H7 (cell line): ENCODE measurements at regions not wholly inside any gene's neighbourhood (a gene's known extent, or its start where the extent isn't known, plus 50 kb on each side); places are given as distances from the start of the nearest gene placed in this dataset.

Source experiments
- DNase-seq: peaks from one replicate; pipeline ENCODE4 v3.0.0; 2012
- H3K27me3 ChIP-seq: 2 replicates; pipeline ENCODE4 v1.6.0; 2011; ENCODE audit warnings: mild to moderate bottlenecking, low read length; ENCODE audit not compliant: control insufficient read depth, insufficient read depth
- H3K36me3 ChIP-seq: replicated peaks from 2 replicates; pipeline ENCODE4 v1.5.1; 2011; ENCODE audit warnings: low read length; ENCODE audit not compliant: control insufficient read depth, insufficient read depth
- H3K4me3 ChIP-seq: 2 replicates; pipeline ENCODE4 v1.5.1; 2011; ENCODE audit warnings: low read depth, mild to moderate bottlenecking, control low read depth, low read length, moderate library complexity; ENCODE audit not compliant: insufficient read depth

DNA sequence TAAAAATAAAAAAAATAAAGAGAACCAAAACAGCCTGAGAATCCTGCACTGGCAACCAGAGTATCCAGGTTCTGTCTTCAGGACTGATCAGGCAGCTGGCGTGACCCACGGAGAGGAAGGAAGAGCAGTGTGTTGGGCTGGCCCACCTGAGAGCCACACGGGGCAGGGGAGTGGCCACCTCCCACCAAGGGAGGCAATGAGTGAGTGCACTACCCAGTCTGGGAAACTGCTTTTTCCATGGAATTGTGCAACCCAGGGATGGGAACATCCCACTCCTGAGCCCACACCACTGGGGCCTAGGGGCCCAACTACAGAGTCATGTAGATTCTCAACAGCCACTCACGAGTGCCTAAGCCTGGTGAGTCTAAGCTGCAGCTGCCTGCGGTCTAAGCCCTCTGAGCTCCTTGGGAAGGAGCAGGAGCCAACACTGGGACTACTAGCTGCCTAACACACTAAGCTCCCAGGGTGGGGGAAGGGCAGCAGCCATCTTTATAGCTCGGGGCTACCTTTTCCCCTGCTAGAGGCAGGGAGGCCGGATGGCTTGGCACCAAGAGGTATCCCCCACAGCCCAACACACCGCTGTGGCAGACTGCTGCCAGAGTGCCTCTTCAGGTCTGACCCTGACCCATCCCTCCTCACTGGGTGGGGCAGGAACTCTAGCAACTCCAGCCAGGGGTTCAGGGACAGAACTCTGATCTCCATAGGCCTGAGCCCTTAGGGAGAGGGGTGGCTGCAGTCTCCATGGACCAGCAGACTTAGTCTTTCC lies 610.9 kb downstream of the RERGL start:
- Histone ChIP-seq H3K27me3 (no peaks in the 10 kb centered on the region), H3K4me3 (no peak overlapping the region), H3K36me3 (no peaks in the 10 kb centered on the region)
- no peak for DNase-seq

DNA sequence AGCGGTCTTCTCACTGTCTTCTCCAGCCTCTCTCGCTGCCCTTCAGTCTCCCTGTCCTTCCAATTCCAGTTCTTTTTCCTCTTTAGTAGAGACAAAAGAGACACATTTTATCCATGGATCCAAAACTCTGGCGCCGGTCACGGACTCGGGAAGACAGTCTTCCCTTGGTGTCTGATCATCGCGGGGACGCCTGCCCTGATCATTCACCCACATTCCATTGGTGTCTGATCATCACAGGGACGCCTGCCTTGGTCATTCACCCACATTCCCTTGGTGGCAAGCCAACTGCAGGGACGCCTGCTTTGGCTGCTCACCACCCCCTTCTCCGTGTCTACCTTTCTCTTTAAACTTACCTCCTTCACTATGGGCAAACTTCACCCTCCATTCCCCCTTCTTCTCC lies 619.5 kb downstream of the RERGL start:
- no peaks in the 10 kb centered on the region for H3K27me3 ChIP-seq
- no peak overlapping the region for H3K4me3 ChIP-seq
- DNase-seq = no peak
- H3K36me3 ChIP-seq = no peaks in the 10 kb centered on the region

DNA sequence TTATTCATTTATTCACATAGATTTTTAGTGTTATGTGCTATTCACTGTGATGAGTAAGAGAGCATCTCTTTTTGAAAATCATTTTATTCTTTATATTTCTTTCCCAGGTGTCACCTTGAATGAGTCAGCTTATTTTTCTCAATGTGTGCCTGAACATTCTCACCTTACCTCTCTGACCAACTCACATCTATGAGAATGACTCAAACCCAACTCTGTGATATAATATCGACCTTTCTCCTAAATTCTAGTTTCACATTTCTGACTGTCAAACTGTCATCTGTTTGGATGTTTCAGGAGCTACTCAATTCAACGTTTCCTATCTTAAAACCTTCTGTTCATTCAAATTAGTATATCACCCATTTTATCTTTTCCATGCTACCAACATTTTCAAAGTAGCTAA lies 630.8 kb downstream of the RERGL start:
- DNase-seq = no peak
- Histone ChIP-seq H3K36me3 (no peaks in the 10 kb centered on the region), H3K4me3 (no peak overlapping the region), H3K27me3 (no peaks in the 10 kb centered on the region)

DNA sequence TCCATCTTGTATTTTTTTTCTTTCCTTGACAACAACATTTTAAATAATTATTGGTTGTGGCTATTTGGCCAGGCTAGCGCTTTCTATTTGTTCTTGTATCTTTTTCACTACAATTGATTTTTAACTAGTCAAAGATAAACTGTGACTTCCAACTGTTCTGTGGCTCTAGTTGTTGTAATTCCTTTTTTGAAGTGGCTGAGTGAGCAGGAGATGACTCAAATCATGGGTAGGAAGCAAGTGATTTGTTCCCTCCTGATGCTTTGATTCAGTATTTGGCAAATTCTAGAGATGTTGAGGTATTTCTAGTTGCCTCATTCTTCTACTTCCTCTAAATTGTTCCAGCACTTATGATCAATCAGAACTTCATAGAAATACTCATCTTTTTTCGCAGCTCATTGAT lies 633.5 kb downstream of the RERGL start:
- H3K27me3 ChIP-seq = no peaks in the 10 kb centered on the region
- no peak overlapping the region for H3K4me3 ChIP-seq
- DNase-seq = no peak
- no peaks in the 10 kb centered on the region for H3K36me3 ChIP-seq

DNA sequence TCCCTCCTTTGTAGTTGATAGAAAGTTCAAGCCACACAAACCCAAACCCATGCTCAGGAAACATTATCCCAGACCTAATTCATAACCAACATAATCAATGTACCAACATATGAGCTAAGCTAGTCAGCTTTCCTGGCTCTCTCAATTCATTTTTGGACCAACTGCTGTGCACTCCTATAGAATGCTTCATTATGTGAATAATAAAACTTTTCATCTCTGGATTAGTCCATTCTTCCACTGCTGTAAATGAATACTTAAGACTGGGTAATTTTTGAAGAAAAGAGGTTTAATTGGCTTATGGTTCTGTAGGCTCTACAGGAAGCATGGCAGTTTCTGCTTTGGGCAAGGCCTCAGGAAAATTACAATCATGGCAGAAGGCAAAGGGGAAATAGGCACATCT lies 651.9 kb downstream of the RERGL start:
- Histone ChIP-seq H3K4me3 (no peak overlapping the region), H3K36me3 (no peaks in the 10 kb centered on the region), H3K27me3 (no peaks in the 10 kb centered on the region)
- no peak for DNase-seq

DNA sequence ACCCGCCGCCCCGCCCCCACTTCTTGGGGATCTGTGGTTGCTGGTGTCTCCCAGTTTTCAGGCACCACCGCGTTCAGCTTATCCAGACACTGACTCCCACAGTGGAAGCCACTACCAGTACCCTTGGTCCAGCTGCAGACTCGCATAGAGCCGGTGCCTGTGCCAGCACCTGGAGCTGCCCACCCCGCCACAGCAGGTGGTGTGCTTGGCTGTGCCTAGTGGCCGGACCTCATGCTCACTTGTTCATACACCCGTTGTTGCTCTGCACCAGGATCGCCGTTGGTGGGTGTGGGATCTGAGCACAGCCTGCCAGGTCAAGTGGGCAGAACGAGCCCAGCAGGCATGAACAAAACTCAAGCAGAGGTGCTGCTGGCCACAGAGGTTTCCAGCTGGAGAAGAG lies 673.2 kb downstream of the RERGL start:
- no peaks in the 10 kb centered on the region for H3K36me3 ChIP-seq
- no peaks in the 10 kb centered on the region for H3K27me3 ChIP-seq
- no peak for DNase-seq
- no peak overlapping the region for H3K4me3 ChIP-seq

DNA sequence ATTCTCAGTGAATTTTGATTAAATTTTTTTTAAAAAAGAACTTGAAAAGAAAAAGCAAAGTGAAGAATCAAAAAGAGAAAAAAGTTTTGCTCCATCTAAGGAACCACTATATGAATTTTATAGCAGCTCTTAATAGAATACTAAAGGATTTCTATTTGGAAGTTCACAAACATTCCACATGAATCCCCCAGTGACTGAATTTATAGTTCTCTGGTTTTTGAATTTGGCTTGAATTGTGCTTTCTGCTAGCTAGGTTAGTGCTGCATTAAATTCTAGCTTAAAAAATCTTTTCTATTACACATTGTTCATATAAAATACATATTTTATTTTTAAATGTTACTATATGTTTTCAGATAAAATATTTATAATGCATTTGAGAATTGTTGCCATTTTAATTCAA lies 675.4 kb downstream of the RERGL start:
- DNase-seq = no peak
- Histone ChIP-seq H3K4me3 (no peak overlapping the region), H3K27me3 (no peaks in the 10 kb centered on the region), H3K36me3 (no peaks in the 10 kb centered on the region)

DNA sequence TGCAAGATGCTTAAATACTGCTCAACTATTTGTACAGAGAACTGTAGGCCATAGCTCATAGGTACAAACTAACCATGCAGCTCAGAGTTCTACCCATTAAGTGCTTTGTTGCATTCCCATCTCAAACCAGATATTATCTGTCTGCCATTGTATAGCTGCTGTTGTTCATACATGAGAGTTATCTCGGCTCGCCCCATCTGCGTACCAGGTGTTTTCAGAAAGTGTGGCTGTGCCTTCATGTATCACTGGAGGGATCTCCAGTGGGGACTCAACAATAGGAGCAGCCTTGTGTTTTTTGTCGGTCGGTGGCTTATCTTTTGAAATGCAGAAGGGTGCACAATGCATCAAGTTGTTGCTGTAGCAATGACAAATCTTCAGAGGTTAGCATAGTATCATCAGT lies 678.3 kb downstream of the RERGL start:
- no peak overlapping the region for H3K4me3 ChIP-seq
- H3K27me3 ChIP-seq = no peaks in the 10 kb centered on the region
- DNase-seq = no peak
- no peaks in the 10 kb centered on the region for H3K36me3 ChIP-seq

DNA sequence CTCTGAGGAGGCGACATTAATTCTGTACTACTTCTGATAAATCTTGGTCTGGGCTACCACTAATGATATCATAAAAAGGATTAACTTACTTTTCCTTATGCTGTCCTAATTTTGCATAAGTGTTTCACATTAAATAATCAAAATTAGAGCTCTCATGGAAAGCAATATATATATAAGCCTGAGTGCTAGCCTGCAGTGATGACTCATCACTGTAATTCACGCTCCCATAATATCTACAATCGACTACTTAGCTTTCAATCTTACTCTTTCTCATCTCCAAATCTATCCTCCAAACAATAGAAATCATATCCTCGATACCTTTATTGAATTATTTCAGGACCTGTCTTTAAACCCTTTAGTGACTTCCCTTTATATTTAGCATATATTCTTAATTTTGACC lies 701.3 kb downstream of the RERGL start:
- no peaks in the 10 kb centered on the region for H3K36me3 ChIP-seq
- DNase-seq = no peak
- H3K27me3 ChIP-seq = no peaks in the 10 kb centered on the region
- H3K4me3 ChIP-seq = no peak overlapping the region

DNA sequence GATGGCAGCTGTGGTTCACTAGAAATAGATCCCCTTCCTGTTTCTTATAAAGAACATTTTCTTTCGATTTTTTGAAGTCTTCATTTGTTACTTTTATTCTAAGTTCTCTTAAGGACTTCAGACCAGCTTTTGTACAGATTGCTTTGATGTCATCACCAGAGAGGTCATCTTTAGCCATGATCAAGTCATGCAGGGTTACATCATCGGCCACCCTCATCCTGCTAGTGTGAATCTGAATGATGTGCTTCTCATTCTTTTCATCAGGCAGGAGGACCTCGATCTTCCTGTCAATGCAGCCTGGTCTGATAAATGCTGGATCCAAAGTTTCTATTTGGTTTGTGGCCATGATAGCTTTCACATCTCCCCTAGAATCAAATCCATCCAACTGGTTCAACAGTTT lies 706.7 kb downstream of the RERGL start:
- no peak overlapping the region for H3K4me3 ChIP-seq
- no peaks in the 10 kb centered on the region for H3K36me3 ChIP-seq
- no peaks in the 10 kb centered on the region for H3K27me3 ChIP-seq
- no peak for DNase-seq

DNA sequence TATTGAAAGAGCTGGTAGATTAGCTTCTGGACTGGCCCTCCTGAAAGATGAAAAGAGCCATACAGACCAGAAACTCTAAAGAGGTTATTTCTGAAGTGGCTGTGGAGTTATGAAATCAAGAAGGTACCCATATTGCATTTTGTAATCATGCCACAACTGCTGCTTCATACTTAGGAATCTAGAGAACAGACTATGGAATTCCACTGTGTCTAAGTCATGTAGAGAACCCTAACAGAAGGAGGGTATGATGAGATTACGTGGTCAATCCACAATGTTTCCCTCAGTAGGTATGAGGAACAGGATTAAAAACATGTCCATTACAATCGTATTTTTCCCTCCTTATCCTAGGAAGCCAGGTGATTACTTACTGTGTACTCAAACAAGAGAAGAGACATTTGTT lies 708.8 kb downstream of the RERGL start:
- Histone ChIP-seq H3K27me3 (no peaks in the 10 kb centered on the region), H3K4me3 (no peak overlapping the region), H3K36me3 (no peaks in the 10 kb centered on the region)
- DNase-seq = no peak

DNA sequence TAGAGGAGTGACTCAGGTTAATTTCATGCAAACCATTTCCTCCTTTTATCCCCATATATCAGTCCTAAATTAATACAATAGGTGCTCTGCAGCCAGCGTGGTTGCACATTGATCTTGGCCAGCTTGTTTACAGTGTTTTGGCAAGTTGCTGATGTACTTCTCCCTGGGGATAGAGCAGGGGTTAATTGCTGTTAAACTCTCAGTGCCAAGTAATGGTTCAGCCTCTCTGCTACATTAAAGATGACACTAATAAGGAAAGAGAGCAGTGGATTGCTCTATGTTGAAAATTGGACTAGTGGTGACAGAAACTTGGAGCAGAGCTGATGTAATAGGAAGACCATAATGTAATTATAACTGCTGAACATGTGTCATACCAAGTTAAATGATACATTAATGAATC lies 717.5 kb downstream of the RERGL start:
- H3K4me3 ChIP-seq = no peak overlapping the region
- H3K36me3 ChIP-seq = no peaks in the 10 kb centered on the region
- DNase-seq = no peak
- H3K27me3 ChIP-seq = no peaks in the 10 kb centered on the region

DNA sequence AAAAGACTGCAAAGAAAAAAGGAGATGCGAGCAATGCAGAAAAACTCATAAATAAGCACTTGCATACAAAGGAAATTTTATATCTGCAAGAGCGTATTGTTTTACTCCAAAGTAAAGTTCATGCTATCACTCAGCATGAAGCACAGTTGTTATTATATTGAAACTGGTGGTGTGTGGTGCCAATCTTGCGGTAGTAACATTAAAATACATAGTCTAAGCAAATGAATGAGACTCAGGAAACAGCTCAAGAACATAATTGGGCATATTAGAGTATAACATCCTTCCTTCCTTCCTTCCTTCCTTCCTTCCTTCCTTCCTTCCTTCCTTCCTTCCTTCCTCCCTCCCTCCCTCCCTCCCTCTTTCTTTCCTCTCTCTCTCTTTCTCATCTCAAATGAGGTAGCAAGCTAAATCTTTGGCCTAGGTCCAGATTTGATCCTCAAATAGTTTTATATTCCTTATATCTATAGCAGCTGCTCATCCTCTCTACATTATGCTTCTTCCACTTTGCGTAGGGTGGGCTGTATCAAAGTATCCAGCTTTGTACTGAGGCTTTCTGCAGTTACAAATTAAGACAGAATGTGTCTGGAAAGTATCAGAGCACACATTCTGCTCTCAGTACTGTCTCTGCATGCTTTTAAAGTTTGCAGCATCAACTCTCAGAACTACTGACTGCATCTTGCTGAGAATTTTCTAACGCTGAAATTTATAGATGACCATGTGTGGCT lies 718.3 kb downstream of the RERGL start:
- Histone ChIP-seq H3K36me3 (no peaks in the 10 kb centered on the region), H3K27me3 (no peaks in the 10 kb centered on the region), H3K4me3 (no peak overlapping the region)
- DNase-seq = no peak

DNA sequence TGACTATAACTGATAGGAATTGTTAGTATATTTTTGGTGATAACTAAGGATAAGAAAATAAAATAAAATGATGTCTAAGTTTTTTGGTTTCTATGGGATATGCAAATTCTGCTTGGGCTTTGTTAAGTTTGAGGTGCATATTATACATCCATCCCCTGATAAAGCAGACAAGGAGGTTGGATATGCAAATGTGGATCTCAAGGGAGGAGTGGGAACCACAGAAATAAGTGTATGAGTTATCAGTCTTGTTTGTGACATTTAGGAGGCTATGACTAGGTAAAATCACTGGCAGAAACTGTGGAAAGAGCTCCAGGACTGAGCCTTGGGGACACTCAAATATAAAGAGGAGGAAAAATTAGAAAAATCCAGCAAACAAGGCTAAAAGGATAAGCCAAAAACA lies 719.4 kb downstream of the RERGL start:
- DNase-seq = no peak
- no peaks in the 10 kb centered on the region for H3K36me3 ChIP-seq
- no peak overlapping the region for H3K4me3 ChIP-seq
- no peaks in the 10 kb centered on the region for H3K27me3 ChIP-seq

DNA sequence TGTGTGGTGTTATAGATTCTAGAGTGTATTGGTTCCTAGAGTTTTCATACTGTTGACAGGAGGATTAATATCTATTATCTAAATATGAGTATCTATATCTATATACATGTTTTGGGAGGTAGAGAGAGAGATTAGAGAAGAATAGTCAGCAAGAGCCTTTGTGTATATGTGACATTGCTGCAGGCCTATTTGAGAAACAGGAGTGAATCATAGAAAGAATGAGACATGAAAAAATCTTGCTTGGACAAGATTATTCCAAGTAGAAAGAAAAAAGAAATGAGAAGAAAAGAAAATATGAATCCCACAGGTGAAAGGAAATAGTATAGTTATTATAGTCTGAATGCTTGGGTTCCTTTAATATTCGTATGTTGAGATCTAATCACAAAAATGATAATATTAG lies 720.4 kb downstream of the RERGL start:
- DNase-seq = no peak
- H3K4me3 ChIP-seq = no peak overlapping the region
- no peaks in the 10 kb centered on the region for H3K36me3 ChIP-seq
- H3K27me3 ChIP-seq = no peaks in the 10 kb centered on the region
